ENCODE measurements at regions not wholly inside any gene's neighbourhood (a gene's known extent, or its start where the extent isn't known, plus 50 kb on each side); places are given as distances from the start of the nearest gene placed in this dataset.

DNA sequence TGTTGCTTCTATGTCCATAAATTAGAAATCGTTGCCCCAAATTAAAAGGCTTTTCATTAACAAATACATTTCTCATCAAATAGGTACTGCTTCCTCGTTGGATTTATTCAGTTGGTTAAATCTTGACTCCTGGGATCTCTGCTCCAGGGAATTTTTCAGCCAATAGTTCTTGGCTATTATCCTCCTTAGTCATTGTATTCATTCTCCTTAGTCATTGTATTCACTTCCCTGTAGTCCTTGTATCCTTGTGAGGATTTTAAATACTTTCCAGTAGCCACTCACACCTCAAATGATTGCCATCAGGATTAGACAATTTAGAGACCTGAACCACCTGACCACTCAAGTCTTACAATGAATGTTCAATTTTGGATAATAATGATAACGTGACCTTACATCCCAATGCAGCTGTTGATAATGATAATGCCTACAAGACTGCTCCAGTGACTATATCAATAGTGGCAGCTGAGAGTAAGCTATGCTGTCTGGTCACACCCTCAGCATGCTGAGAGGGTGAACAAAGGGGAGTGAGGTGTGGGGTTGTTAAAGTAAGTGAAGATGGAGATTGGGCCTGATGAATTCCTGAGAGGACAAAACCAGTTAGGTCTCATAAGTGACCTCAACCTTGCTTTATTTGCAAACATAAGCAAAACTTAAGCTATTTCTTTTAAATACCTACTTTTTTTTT is 193.7 kb upstream of the RTL1 start:
- TF ChIP-seq, protein P1, sequence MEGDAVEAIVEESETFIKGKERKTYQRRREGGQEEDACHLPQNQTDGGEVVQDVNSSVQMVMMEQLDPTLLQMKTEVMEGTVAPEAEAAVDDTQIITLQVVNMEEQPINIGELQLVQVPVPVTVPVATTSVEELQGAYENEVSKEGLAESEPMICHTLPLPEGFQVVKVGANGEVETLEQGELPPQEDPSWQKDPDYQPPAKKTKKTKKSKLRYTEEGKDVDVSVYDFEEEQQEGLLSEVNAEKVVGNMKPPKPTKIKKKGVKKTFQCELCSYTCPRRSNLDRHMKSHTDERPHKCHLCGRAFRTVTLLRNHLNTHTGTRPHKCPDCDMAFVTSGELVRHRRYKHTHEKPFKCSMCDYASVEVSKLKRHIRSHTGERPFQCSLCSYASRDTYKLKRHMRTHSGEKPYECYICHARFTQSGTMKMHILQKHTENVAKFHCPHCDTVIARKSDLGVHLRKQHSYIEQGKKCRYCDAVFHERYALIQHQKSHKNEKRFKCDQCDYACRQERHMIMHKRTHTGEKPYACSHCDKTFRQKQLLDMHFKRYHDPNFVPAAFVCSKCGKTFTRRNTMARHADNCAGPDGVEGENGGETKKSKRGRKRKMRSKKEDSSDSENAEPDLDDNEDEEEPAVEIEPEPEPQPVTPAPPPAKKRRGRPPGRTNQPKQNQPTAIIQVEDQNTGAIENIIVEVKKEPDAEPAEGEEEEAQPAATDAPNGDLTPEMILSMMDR (IDR thresholded peaks at IDR 0.05 in 2 of 3, conservative IDR thresholded peaks at IDR 0.05 in 1 of 3; ENCODE audit: borderline replicate concordance in 1 of 3, insufficient read depth in 1 of 3, low read depth in 2 of 3, low read length in 2 of 3): no peak
- TF ChIP-seq SP1 (IDR thresholded peaks at IDR 0.05; ENCODE audit: low read depth) (no peak), POLR2A (IDR thresholded peaks at IDR 0.05; ENCODE audit: borderline replicate concordance, extremely low read depth, insufficient read depth, insufficient read length) (no peak), ELF1 (IDR thresholded peaks at IDR 0.05; ENCODE audit: borderline replicate concordance, low read depth) (no peak), POLR2AphosphoS5 (IDR thresholded peaks at IDR 0.05; ENCODE audit: low read depth, low read length) (no peak), EGR1 (IDR thresholded peaks at IDR 0.05; ENCODE audit: low read depth) (no peak)
